GM18502 (cell line): ENCODE measurements at regions not wholly inside any gene's neighbourhood (a gene's known extent, or its start where the extent isn't known, plus 50 kb on each side); places are given as distances from the start of the nearest gene placed in this dataset.

Experiments
- ATAC-seq: cut with Tn5 transposase; IDR thresholded peaks from one replicate; pipeline ENCODE4 v1.9.1; 2021; ENCODE audit warnings: mild to moderate bottlenecking; ENCODE audit not compliant: unreplicated experiment, poor library complexity

DNA sequence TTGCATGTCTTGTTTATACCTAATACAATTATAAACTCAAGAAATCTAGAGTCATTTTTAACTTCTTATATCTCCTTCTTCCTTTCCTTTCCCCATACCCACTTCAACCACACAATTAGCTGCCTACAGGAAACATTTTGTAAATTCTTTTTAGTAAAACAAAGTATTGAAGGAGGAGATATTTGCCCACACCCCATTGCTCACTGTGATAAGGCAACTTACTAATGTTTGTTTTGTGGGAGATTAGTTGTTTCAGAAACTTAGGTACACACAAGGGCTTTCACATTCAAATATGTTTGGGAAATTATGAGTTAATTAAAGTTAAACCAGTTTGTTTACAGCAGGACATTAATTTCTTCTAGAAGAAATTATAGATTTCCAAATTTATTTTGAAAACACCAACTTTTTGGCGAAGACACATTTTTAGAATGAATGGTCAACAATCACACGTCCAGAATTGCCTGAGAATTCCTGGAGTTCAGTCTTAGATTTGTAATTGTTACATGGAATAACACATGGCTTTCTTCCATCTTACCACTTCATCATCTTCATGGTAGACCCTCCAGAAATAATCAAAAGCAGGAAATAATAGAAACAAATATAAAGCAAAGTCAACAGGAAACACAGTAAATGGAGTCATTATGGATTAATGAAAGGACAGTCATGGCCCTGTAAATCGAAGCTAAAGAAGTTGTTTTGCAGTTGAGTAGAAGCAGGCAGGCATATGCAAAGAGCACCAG is 62.5 kb upstream of the RAB27B start:
- no peak for ATAC-seq

DNA sequence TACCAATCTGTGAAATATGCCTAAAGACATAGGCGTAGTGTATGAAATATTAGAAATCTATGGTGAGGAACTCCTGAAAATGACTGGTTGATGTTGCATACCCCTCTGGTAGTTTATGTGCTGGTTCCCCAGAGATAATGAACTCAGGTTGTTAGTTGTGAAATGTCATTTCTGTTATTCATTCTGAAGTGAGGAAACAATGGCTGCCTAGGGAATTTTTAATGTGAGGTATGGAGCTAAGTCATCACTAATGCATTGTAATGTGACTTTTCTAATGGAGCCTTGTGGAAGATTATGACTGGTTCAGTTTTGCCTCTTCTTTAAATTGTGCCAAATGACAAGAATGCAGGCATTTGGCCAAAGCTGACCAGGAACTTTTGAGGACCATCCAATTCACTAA is 61.6 kb upstream of the RAB27B start:
- ATAC-seq, result no peak

GRCh38 chr18:54767098-54767497 is 61.2 kb upstream of the RAB27B start:
- no peak for ATAC-seq

DNA sequence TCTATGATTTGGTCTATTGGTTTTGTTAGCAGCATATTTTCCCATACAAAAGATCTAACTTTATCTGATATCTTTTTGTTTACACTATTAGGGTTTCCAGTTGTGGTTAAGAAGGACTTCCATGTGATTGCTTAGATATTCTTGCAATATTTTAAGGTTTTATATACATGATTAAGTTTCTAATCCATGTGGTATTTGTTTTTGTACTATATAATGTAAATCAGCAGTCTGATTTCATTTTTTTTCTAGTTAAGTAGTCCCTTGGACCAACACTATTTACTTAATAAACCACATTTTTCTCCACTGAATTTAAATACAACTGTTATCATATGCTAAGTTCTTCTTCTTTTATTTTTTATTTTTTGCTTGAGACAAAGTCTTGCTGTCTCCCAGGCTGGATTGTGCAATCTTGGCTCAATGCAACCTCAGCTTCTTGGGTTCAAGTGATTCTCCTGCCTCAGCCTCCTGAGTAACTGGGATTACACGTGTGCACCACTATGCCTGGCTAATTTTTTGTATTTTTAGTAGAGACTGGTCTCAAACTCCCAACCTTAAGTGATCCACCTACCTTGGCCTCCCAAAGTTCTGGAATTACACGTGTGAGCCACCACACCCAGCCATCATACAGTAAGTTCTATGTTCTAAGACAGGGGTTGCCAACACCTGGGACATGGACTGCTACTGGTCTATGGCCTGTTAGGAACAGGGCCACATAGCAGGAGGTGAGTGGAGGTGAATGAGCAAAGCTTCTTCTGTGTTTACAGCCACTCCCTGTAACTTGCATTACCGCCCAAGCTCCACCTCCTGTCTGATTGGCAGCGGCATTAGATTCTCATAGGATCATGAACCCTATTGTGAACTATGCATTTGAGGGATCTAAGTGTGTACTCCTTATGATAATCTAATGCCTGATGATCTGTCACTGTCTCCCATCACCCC is 58.5 kb upstream of the RAB27B start:
- no peak for ATAC-seq

- no peak for ATAC-seq
Measured at GRCh38 chr18:54772056-54772455, 56.2 kb upstream of the RAB27B start.

DNA sequence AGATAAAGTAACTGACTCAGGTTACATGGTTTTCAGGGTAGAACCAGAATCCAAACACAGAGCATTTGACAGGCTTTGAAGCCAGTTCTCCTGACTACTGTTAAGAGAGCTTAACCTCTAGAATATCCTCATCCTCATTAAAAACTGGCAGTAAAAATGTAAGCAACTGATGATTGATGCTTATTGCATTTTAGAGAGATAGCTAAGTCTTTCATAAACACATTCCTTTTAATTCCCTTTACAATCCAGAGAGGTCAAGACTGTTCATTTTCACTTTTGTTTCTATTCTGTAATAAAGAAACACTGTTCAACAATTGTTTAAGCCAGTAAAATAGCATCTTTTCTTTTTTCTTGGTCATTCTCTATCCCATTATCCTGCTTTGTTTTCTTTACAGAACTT is 53.9 kb upstream of the RAB27B start:
- ATAC-seq, result no peak

DNA sequence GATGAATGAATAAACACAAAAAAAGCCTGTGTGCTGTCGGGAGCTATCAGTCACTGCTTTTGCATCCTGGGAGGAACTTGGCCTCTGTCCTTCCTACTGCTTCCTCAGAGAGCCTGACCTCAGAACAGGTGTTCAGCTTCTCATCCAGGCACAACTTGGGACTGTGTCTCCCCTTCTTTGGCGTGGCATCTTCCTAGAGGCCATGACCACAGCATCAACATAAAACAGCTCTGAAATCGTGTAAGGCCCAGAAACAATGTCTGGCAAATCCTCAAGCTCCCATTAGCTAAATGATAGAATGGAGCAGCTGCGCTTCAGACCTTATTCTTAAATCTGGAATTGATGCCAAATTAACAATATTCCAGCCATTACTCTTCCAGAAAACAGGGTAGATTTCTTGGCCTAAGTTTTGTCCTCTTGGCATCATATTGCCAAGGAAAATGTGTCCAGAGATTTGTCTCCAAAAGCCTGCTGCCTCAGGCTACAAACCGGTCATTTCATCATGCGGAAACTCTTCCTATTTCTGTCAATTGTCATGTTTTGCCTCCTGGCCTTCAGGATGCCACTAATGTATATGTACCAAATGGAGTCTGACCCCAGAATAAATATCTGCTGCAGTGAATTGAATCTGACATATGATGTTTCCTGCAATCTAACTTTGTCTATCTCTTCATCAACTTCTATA is 53.2 kb upstream of the RAB27B start:
- no peak for ATAC-seq

- no peak for ATAC-seq
Measured at GRCh38 chr18:54775686-54776085, 52.6 kb upstream of the RAB27B start.

DNA sequence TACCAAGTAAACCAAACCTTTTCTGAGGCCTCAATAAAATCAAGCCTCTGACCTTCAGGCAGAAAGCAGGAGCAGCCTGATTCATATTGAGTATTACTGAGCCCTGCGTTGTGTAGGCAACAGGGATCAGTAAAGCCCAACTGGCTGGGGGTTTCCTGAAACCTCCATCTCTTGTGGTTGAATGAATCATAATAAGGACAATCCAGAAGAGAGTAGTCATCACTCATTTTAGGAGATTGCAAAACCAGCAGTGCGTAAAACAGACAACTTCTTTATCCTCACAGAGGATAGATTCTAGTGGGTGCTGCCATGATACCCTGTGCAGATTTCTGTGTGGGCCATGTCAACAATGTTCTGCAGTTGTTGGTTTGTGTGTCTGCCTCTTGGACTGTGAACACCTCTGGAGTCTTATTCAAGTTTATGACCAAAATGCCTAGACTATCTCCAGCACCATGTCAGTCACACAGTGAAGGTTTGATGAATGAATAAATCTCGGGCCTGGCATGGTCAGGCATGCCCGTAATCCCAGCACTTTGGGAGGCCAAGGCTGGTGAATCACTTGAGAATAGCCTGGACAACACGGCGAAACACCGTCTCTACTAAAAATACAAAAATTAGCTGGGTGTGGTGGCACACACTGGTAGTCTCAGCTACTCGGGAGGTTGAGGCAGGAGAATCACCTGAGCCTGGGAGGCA is 51.8 kb upstream of the RAB27B start:
- ATAC-seq, result peak; percentile 86

GRCh38 chr18:54777118-54777791 is 51.0 kb upstream of the RAB27B start:
- no peak for ATAC-seq

DNA sequence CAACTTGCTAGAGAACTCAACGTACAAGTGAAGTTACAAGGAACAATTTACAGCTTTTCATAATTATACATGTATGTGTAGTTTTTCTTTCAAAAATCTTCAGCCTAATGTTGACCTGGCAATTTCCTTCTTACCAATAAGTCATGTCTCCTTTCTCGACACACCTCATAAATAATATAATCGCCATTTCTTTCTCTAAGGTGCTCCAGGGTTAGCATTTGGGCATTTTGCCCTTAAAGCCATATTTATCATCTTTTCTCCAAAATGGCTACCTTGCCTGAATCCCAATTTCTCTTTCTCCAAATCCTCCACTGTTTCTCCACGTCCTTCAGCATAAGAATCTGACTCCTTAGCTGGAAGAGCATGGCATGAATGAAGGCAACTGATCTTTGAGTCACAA is 50.3 kb upstream of the RAB27B start:
- no peak for ATAC-seq
